WTC11 (cell line): ENCODE measurements at regions not wholly inside any gene's neighbourhood (a gene's known extent, or its start where the extent isn't known, plus 50 kb on each side); places are given as distances from the start of the nearest gene placed in this dataset.

Experiments
- ATAC-seq: fragments of 200-7000 bp; cut with Tn5 transposase; 2 replicates; pipeline ENCODE4 v1.10.0; 2021; ENCODE audit warnings: mild to moderate bottlenecking, moderate library complexity
- CTCF ChIA-PET: fragments of 300-600 bp; sonication (Branson Sonifier 250); formaldehyde crosslinking; loops from one replicate; lab custom pipeline; 2021; ENCODE audit warnings: antibody characterized with exemption; lab: Charles Lee
- POLR2A ChIA-PET: fragments of 350-600 bp; sonication (Branson Sonifier 250); formaldehyde crosslinking; loops from one replicate; lab custom pipeline; 2021; ENCODE audit warnings: antibody characterized with exemption; lab: Charles Lee
- DNase-seq: peaks from one replicate; pipeline ENCODE4 v3.0.0; 2021; ENCODE audit warnings: low spot score
- H3K27ac Mint-ChIP-seq: 2 replicates; pipeline ENCODE4 v1.8.0; 2021; ENCODE audit warnings: mixed read lengths
- H3K27me3 Mint-ChIP-seq: 2 replicates; pipeline ENCODE4 v1.8.0; 2021; ENCODE audit warnings: low read depth, mild to moderate bottlenecking, moderate library complexity, mixed read lengths
- H3K36me3 Mint-ChIP-seq: 2 replicates; pipeline ENCODE4 v1.8.0; 2021; ENCODE audit warnings: mixed read lengths
- H3K4me1 Mint-ChIP-seq: 2 replicates; pipeline ENCODE4 v1.8.0; 2022; ENCODE audit warnings: mixed read lengths
- H3K4me3 Mint-ChIP-seq: 2 replicates; pipeline ENCODE4 v1.8.0; 2021; ENCODE audit warnings: mild to moderate bottlenecking, moderate library complexity, mixed read lengths
- H3K9me3 Mint-ChIP-seq: 2 replicates; pipeline ENCODE4 v1.8.0; 2021; ENCODE audit warnings: mixed read lengths
- ARID4B ChIP-seq: sonication (generic); formaldehyde crosslinking; IDR thresholded peaks from 2 replicates; pipeline ENCODE4 v1.8.0; 2023; ENCODE audit warnings: missing genetic modification reagents, mild to moderate bottlenecking, borderline replicate concordance
- EMX1 ChIP-seq: fragments of 250-450 bp; sonication (Bioruptor Pico); IDR thresholded peaks from 2 replicates; pipeline ENCODE4 v1.8.0; 2021; ENCODE audit warnings: mild to moderate bottlenecking
- FOXK1 ChIP-seq: sonication (generic); formaldehyde crosslinking; IDR thresholded peaks from 2 replicates; pipeline ENCODE4 v1.8.0; 2022; ENCODE audit warnings: mild to moderate bottlenecking, moderate library complexity, missing genetic modification reagents
- GABPB1 ChIP-seq: sonication (generic); formaldehyde crosslinking; IDR thresholded peaks from 2 replicates; pipeline ENCODE4 v1.8.1; 2023; ENCODE audit warnings: mild to moderate bottlenecking, missing genetic modification reagents
- GRHL2 ChIP-seq: fragments of 250-450 bp; sonication (Bioruptor Pico); IDR thresholded peaks from 2 replicates; pipeline ENCODE4 v1.8.0; 2022; ENCODE audit warnings: mild to moderate bottlenecking, moderate library complexity; ENCODE audit not compliant: insufficient replicate concordance, severe bottlenecking
- GTF2I ChIP-seq: fragments of 250-450 bp; sonication (Bioruptor Pico); conservative IDR thresholded peaks from 2 replicates; pipeline ENCODE4 v1.4.0; 2021; ENCODE audit warnings: mild to moderate bottlenecking
- JAZF1 ChIP-seq: fragments of 250-450 bp; sonication (Bioruptor Pico); IDR thresholded peaks from 2 replicates; pipeline ENCODE4 v1.9.0; 2021; ENCODE audit warnings: moderate library complexity, mild to moderate bottlenecking, inconsistent platforms
- KAT7 ChIP-seq: sonication (generic); formaldehyde crosslinking; IDR thresholded peaks from 2 replicates; pipeline ENCODE4 v1.8.1; 2023; ENCODE audit warnings: missing genetic modification reagents, mild to moderate bottlenecking, borderline replicate concordance
- MAX ChIP-seq: sonication (generic); formaldehyde crosslinking; IDR thresholded peaks from 2 replicates; pipeline ENCODE4 v1.8.0; 2022; ENCODE audit warnings: mild to moderate bottlenecking, missing genetic modification reagents
- NFE2L1 ChIP-seq: sonication (generic); formaldehyde crosslinking; IDR thresholded peaks from 2 replicates; pipeline ENCODE4 v1.8.1; 2023; ENCODE audit warnings: missing genetic modification reagents
- NFYB ChIP-seq: sonication (generic); formaldehyde crosslinking; conservative IDR thresholded peaks from 2 replicates; pipeline ENCODE4 v1.8.0; 2022; ENCODE audit warnings: low read depth, missing genetic modification reagents
- NR3C1 ChIP-seq: sonication (generic); formaldehyde crosslinking; conservative IDR thresholded peaks from 2 replicates; pipeline ENCODE4 v1.8.1; 2023; ENCODE audit warnings: low read depth, mild to moderate bottlenecking, missing genetic modification reagents
- SMAD3 ChIP-seq: sonication (generic); formaldehyde crosslinking; IDR thresholded peaks from 2 replicates; pipeline ENCODE4 v1.8.0; 2022; ENCODE audit warnings: missing genetic modification reagents, mild to moderate bottlenecking, borderline replicate concordance
- TEAD4 ChIP-seq: sonication (generic); formaldehyde crosslinking; IDR thresholded peaks from 2 replicates; pipeline ENCODE4 v1.8.0; 2022; ENCODE audit warnings: mild to moderate bottlenecking, missing genetic modification reagents
- USF1 ChIP-seq: sonication (generic); formaldehyde crosslinking; IDR thresholded peaks from 2 replicates; pipeline ENCODE4 v1.8.0; 2022; ENCODE audit warnings: mild to moderate bottlenecking, missing genetic modification reagents
- ZBTB21 ChIP-seq: sonication (generic); formaldehyde crosslinking; IDR thresholded peaks from 2 replicates; pipeline ENCODE4 v1.8.1; 2023; ENCODE audit warnings: mild to moderate bottlenecking, missing genetic modification reagents, borderline replicate concordance
- ZBTB43 ChIP-seq: sonication (generic); formaldehyde crosslinking; IDR thresholded peaks from 2 replicates; pipeline ENCODE4 v1.8.1; 2023; ENCODE audit warnings: mild to moderate bottlenecking, missing genetic modification reagents
- ZNF532 ChIP-seq: fragments of 250-450 bp; sonication (Bioruptor Pico); IDR thresholded peaks from 2 replicates; pipeline ENCODE4 v1.9.0; 2021; ENCODE audit warnings: mild to moderate bottlenecking, borderline replicate concordance

- DNase-seq = no peak
- Mint-ChIP-seq H3K27ac (peak overlapping the region; percentile 6; the same call in 1 of the 2 replicates), H3K9me3 (0 out of 2 replicates have a peak, but pooled peaks cover 3% of the 10 kb centered on the region), H3K4me3 (no peak overlapping the region), H3K27me3 (no peaks in the 10 kb centered on the region), H3K36me3 (0 out of 2 replicates have a peak, but pooled peaks cover 3% of the 10 kb centered on the region), H3K4me1 (peaks cover 6% of the 10 kb centered on the region)
- CTCF ChIA-PET = no interaction called here
- POLR2A ChIA-PET = no interaction called here
- TF ChIP-seq FOXK1 (CRISPR knock-in tag) = no peak
- ATAC-seq = no peak
Measured at GRCh38 chr4:123206016-123206415, 190.6 kb upstream of the SPRY1 start.

GRCh38 chr4:123209436-123209835, 187.2 kb upstream of the SPRY1 start:
- 0 out of 2 replicates have a peak, but pooled peaks cover 3% of the 10 kb centered on the region for H3K36me3 Mint-ChIP-seq
- H3K9me3 Mint-ChIP-seq = 0 out of 2 replicates have a peak, but pooled peaks cover 3% of the 10 kb centered on the region

GRCh38 chr4:123215536-123215935, 181.1 kb upstream of the SPRY1 start:
- Mint-ChIP-seq H3K4me3 (no peak overlapping the region), H3K27me3 (no peaks in the 10 kb centered on the region), H3K27ac (0 out of 2 replicates have a peak overlapping the region, but pooled peaks have one; percentile 0), H3K36me3 (no peaks in the 10 kb centered on the region), H3K4me1 (peaks cover 9% of the 10 kb centered on the region), H3K9me3 (no peaks in the 10 kb centered on the region)
- CTCF ChIA-PET = no interaction called here
- ATAC-seq (no peak), DNase-seq (no peak)
- POLR2A ChIA-PET = interaction anchor here (0.6 kb wide), 1 partner anchor 401 kb away, joined by 3 read pairs; no protein-coding TSS in a partner anchor
- no peak for TF ChIP-seq GABPB1 (CRISPR knock-in tag)
- TF ChIP-seq ARID4B (CRISPR knock-in tag) = no peak
- no peak for TF ChIP-seq ZBTB21 (CRISPR knock-in tag)
- no peak for TF ChIP-seq NFE2L1 (CRISPR knock-in tag)
- no peak for TF ChIP-seq GRHL2 (CRISPR knock-in tag)
- no peak for TF ChIP-seq MAX (CRISPR knock-in tag)
- TF ChIP-seq ZBTB43 = no peak
- no peak for TF ChIP-seq ZNF532
- no peak for TF ChIP-seq SMAD3
- no peak for TF ChIP-seq NR3C1 (CRISPR knock-in tag)
- no peak for TF ChIP-seq USF1
- TF ChIP-seq GTF2I (CRISPR knock-in tag) = no peak

More at GRCh38 chr4:123209436-123209835, 187.2 kb upstream of the SPRY1 start:
- POLR2A ChIA-PET = interaction anchor here (0.7 kb wide), 1 partner anchor 1385 kb away, joined by 5 read pairs; no protein-coding TSS in a partner anchor
- no peak for DNase-seq
- Mint-ChIP-seq H3K27ac (no peak overlapping the region), H3K4me3 (no peak overlapping the region), H3K4me1 (peaks cover 11% of the 10 kb centered on the region; the same call in 1 of the 2 replicates)
- ATAC-seq = no peak
- CTCF ChIA-PET = no interaction called here
- TF ChIP-seq NFYB (CRISPR knock-in tag) = no peak
- TF ChIP-seq EMX1 (CRISPR knock-in tag) = no peak
- no peak for TF ChIP-seq ZBTB43
- TF ChIP-seq JAZF1 (CRISPR knock-in tag) = no peak
- TF ChIP-seq KAT7 (CRISPR knock-in tag) = no peak
- no peak for TF ChIP-seq MAX (CRISPR knock-in tag)
- no peak for TF ChIP-seq TEAD4 (CRISPR knock-in tag)
- TF ChIP-seq, all 79 proteins: peak for 0
- no peaks in the 10 kb centered on the region for H3K27me3 Mint-ChIP-seq
